NCI-H128 (cell line): ENCODE measurements at regions not wholly inside any gene's neighbourhood (a gene's known extent, or its start where the extent isn't known, plus 50 kb on each side); places are given as distances from the start of the nearest gene placed in this dataset.
A peak's percentile ranks its signal among the peaks of the same experiment; 100 is the strongest.
"Not testable (repeated sequence)": the region's sequence is repeated elsewhere in the genome, so short reads cannot be mapped to it uniquely, and the experiment has no call there.

Experiments
- DNase-seq: peaks from one replicate; lab custom pipeline; 2025; ENCODE audit not compliant: unreplicated experiment; lab: John Stamatoyannopoulos, UW

DNA sequence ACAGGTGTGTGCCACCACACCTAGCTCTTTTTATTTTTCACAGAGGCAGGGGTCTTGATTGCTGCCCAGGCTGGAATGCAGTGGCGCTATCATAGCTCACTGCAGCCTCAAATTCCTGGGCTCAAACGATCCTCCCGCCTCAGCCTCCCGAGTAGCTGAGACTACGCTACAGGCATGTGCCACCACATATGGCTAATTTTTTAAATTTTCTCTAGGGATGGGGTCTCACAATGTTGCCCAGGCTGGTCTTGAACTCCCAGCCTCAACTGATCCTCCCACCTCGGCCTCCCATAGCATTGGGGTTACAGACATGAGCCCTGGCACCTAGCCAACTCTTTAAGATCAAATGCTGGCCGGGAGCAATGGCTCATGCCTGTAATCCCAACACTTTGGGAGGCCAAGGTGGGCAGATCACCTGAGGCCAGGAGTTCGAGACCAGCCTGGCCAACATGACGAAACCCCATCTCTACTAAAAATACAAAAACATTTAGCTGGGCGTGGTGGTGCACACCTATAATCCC lies 50.6 kb upstream of the MYL10 start:
- DNase-seq, result not testable (repeated sequence)

- DNase-seq, result no peak
Measured at GRCh38 chr7:101680406-101681145, 51.5 kb upstream of the MYL10 start.

- DNase-seq, result no peak
Measured at GRCh38 chr7:101681170-101682007, 52.3 kb upstream of the MYL10 start.

DNA sequence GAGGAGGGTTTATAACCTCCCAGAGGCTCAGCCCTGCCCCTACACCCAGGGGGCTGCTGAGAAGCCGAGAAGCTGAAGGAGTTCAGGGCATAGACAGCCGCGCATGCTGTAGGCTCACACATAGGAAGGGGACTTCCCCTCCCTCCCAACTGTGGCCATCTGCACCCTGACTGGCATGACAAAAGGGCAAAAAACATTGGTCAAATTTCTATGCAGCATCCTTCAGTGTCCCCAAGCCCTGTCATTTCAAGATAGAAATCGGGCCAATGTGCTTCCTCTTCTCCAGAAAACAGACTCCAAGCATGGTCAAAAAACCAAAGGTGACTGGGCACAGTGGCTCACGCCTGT lies 55.9 kb upstream of the MYL10 start:
- DNase-seq, result no peak

- DNase-seq, result no peak
Measured at GRCh38 chr7:101686030-101686429, 56.9 kb upstream of the MYL10 start.

DNA sequence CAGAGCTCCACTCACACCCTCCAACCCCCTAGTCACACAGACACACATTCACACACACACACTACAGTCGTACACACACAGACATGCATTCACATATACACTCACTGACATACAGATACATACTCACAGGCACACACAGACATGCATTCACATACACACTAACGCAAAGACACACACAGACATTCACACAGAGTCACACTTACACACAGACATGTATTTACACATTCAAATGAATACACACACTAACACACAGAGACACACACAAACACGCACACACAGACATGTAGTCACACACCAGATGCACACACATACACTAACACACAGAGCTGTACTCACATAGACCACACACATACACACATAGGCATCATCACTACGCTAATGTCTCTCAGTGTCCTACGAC lies 58.0 kb upstream of the MYL10 start:
- no peak for DNase-seq

DNA sequence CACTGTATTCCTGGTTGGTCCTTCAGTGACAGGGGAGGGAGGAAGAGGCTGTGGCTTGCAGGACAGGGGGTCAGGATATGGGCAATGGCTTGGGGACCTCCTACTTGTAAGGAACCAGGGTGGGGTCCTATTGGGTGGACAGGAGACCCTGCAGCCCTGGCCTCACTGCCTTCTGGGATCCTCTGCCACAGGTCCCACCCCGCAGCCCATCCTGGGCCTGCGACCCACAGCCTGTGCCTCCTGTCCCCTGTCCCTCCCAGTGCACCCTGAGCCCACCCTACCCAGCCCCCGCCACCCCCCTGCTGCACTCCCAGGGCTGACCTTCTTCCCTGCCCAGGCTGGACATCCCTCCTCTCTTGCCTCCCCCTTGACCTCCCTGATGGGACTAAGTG lies 58.7 kb upstream of the MYL10 start:
- no peak for DNase-seq

DNA sequence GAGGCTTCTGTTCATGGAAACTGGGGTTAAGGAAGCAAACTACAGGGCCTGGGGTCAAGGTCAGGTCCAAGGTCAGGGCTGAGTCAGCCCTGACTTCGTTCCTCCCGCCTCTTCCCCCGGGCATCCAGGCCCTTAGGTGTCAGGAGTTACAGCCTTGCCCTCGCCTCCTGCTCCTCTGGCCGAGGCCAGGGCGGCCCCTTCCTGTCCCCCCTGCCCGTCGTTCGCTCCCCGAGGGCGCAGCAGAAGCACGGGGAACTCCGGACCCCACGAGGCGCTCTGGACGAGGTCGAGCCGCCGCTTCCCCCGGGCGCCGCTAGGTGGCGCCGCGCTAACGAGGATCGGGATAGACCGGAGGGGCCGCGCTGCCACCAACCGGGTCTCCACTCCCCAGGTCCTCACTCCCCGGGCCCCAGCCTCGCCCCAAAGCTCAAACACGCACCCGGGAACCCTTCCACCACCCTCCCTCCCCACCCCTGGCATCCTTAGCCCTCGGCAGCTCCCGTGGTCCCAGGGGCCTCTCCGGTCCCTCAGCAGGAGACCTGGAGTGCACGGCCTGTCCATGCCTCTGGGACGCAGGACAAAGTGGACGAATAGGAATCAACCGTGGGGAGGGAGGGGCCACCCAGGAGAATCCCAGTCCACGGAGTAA lies 59.2 kb upstream of the MYL10 start:
- DNase-seq, result peak; percentile 26

GRCh38 chr7:101688995-101689907 lies 60.2 kb upstream of the MYL10 start:
- no peak for DNase-seq

GRCh38 chr7:101690061-101690460 lies 61.0 kb upstream of the MYL10 start:
- DNase-seq, result no peak

GRCh38 chr7:101691822-101692384 lies 62.8 kb upstream of the MYL10 start:
- DNase-seq, result no peak

DNA sequence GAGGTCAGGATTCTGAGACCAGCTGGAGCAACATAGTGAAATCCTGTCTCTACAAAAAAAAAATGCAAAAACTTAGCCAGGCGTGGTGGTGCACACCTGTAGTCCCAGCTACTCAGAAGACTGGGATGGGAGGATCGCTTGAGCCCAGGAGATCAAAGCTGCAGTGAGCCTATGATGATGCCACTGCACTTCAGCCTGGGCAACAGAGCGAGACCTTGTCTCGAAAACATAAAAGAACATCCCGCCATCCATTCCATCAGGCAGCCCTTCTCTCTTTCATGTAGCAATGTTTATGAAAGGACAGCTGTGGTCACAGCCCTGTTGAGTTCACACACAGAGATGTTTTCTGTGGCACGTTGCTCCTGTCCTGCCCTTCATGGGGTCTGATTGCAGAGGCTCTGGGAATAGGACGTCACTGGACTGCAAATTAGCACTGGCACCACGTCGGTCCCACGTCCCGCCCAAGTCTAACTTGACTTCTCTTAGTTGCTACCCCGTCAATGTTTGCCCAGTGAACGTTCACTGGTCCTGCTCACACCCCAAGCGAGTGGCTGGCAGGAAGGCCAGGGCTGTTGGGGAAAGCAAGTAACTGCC lies 64.5 kb upstream of the MYL10 start:
- no peak for DNase-seq

- no peak for DNase-seq
Measured at GRCh38 chr7:101698964-101699363, 69.9 kb upstream of the MYL10 start.

- no peak for DNase-seq
Measured at GRCh38 chr7:101699399-101699798, 70.3 kb upstream of the MYL10 start.

DNA sequence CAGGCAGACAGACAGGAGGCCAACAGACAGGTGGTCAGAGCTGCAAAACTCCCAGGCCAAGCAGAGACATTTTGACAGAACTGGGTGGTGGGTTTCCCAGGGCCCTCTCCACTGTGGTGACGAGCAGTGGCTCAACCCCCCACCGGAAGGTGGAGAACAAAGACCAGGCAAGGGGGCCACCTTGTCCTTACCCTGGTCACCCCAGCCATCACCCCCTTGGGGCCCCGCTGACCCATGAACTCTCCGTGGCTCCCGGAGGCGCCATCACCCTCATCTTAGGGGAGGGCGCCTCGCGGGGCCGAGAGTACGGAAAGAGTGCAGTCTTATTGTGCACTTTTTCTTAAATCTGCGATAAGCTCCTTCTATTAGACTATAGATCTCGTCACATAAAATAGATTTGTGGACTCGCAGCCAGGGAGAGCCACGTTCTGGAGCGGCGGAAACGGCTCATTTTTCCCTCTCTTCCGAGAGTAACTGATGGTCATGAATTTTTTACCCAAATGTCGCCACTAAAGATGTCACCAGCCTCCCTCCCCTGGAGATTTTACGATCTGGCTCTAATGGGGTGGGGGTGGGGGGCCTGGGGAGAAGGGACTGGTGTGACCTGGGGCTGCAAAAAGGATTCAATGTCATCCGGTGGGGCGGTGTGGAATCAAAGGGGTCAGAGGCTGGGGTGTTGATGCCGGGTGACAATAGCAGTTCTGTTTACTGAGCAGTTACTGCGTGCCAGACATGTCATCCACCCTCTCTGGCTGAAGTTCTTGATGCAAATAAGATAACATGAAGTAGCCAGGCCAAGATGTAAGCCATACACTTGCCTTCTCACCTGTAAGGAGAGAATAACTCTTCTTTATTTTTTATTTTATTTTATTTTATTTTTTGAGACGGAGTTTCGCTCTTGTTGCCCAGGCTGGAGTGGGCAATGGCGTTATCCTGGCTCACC lies 71.1 kb upstream of the MYL10 start:
- no peak for DNase-seq

DNA sequence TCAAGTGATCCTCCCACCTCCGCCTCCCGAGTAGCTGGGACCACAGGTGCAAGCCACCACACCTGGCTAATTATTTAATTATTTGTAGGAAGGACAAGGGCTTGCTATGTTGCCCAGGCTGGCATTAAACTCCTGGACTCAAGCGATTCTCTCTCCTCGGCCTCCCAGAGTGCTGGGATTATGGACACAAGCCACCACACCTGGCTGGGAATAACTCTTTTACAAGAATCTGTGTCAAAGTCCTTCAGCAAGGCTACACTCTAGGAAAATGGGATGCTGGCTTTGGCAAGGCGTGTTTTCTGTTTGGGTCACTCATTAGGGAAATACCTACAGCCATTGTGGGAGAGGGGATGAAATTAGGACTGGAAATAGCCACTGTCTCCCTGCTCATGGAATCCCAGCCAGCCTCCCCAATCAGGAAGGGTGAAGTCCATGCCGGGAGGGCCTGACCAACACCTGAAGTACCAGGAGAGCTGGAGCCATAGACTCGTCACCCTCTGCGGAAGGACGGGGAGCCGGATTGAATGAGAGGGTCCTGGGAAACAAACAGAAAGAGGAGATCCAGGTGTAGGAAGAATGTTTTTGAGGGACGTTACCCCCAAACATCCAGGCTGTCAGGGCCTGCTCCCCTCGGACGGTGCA lies 72.2 kb upstream of the MYL10 start:
- no peak for DNase-seq

DNA sequence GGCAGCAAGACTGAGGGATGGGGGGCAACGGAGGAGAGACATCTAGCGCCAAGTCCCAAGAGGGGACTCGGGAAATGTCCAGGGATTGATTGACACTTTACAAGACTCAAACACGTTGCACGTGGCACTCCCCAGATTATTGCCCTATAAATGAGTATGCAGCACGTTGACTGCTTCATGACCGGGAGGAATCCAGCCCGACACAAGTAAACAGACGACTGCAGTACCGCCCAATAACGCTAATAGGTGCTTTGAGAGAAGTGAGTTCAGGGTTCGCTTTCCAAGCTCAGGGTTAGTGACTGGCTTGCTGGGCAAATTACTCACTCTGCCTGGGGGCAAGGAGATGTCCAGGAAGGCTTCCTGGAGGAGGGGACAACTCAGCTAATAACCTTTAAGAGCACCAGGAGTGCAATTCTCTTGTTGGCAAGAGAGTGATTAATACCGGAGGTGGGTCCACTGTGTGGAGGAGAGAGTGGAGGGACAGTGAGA lies 73.3 kb upstream of the MYL10 start:
- no peak for DNase-seq

DNA sequence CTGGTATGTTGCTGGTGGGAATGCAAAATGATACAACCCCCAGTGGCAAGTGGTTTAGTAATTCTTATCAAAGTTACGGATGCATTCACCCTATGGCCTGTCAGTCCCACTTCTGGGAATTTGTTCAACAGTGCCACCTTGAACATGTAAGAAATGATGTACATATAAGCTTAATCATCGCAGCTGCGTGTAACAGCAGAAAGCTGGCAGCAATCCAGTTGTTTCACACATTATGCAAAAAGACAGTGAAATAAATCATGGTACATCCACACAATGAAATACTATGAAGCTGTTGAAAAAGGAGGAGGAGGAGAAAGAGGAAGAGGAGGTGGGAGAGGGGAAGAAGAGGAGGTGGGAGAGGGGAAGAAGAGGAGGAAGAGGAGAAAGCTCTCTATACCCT lies 76.2 kb upstream of the MYL10 start:
- no peak for DNase-seq
